ENCODE measurements at regions not wholly inside any gene's neighbourhood (a gene's known extent, or its start where the extent isn't known, plus 50 kb on each side); places are given as distances from the start of the nearest gene placed in this dataset.

DNA sequence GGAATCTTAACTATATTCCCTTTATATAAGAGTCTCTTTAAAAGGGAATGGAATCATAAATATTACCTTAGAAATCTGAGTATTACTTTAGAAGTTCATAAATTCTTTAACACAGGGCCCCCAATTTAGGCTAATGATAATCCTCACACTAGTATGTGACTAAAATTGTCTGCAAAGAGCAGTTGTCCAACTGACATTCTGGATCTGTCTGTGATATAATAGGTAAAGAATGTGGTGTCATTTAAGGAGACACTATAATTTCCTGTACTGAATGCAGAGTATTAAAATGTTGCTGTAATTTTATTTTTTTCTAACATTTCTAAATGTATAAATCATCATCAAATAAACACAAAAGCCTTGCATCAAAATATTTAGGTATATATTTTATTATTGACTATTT, 128.5 kb upstream of the DST start:
- TF ChIP-seq EZH2 (IDR thresholded peaks at IDR 0.05; ENCODE audit: borderline replicate concordance, low read depth, low read length, poor library complexity, severe bottlenecking) = no peak
- TF ChIP-seq, protein P1, sequence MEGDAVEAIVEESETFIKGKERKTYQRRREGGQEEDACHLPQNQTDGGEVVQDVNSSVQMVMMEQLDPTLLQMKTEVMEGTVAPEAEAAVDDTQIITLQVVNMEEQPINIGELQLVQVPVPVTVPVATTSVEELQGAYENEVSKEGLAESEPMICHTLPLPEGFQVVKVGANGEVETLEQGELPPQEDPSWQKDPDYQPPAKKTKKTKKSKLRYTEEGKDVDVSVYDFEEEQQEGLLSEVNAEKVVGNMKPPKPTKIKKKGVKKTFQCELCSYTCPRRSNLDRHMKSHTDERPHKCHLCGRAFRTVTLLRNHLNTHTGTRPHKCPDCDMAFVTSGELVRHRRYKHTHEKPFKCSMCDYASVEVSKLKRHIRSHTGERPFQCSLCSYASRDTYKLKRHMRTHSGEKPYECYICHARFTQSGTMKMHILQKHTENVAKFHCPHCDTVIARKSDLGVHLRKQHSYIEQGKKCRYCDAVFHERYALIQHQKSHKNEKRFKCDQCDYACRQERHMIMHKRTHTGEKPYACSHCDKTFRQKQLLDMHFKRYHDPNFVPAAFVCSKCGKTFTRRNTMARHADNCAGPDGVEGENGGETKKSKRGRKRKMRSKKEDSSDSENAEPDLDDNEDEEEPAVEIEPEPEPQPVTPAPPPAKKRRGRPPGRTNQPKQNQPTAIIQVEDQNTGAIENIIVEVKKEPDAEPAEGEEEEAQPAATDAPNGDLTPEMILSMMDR (conservative IDR thresholded peaks at IDR 0.05; ENCODE audit: low read depth, low read length) = no peak
- POLR2A ChIA-PET (ENCODE audit: low non-redundant PET) = no interaction called here
- BruUV-seq (replicated peaks) = no TSS peak
- CTCF ChIA-PET = no interaction called here
- H3K4me3 ChIP-seq (ENCODE audit: low read depth, low read length, poor library complexity, severe bottlenecking) = no peak overlapping the region
- H3K27ac ChIP-seq (ENCODE audit: low read depth, low read length, poor library complexity, severe bottlenecking) = no peak overlapping the region
- no peaks in the 10 kb centered on the region for H3K27me3 ChIP-seq (replicated peaks; ENCODE audit: insufficient read depth, low read depth, low read length, poor library complexity)
- no peaks in the 10 kb centered on the region for H3K9me3 ChIP-seq (ENCODE audit: low read depth, low read length, poor library complexity, severe bottlenecking)
- H3K4me1 ChIP-seq (ENCODE audit: insufficient read depth, low read length, poor library complexity, severe bottlenecking) = peaks cover 7% of the 10 kb centered on the region
- DNase-seq (ENCODE audit: low spot score) = no peak
- no peaks in the 10 kb centered on the region for H3K36me3 ChIP-seq (ENCODE audit: insufficient read depth, low read length, poor library complexity, severe bottlenecking)
- intact Hi-C loops (cut with micrococcal nuclease; ENCODE audit: unreplicated experiment) = no loop called here

DNA sequence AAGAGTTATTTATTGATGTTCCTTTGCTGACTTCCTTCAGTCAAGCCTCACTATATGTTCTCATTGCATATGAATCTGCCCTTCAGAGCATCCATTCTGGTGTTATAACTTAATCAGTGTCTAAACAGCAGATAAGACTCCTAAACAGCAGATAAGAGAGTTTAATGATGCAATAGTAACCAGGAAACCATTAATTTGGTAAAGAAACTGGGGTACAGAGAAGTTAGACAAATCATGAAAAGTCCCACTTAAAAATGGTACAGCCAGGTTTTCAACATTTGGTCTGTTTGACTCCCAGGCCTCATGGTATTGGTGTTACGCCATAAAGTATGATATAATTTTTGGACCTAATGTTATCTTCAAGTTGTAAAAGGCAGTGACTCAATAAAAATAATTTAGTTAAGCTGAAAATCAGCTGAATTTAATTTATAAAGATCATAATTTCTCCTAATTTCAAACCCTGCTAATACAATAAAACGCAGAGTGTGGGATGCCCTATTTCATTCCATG, 127.4 kb upstream of the DST start:
- no peaks in the 10 kb centered on the region for H3K27me3 ChIP-seq (replicated peaks; ENCODE audit: insufficient read depth, low read depth, low read length, poor library complexity)
- ChIA-PET CTCF (no interaction called here), POLR2A (ENCODE audit: low non-redundant PET) (no interaction called here)
- H3K9me3 ChIP-seq (ENCODE audit: low read depth, low read length, poor library complexity, severe bottlenecking) = no peaks in the 10 kb centered on the region
- DNase-seq (ENCODE audit: low spot score) = no peak
- BruUV-seq (replicated peaks) = no TSS peak
- no peaks in the 10 kb centered on the region for H3K36me3 ChIP-seq (ENCODE audit: insufficient read depth, low read length, poor library complexity, severe bottlenecking)
- H3K4me3 ChIP-seq (ENCODE audit: low read depth, low read length, poor library complexity, severe bottlenecking) = no peak overlapping the region
- intact Hi-C loops (cut with micrococcal nuclease; ENCODE audit: unreplicated experiment) = no loop called here
- H3K27ac ChIP-seq (ENCODE audit: low read depth, low read length, poor library complexity, severe bottlenecking) = no peak overlapping the region
- H3K4me1 ChIP-seq (ENCODE audit: insufficient read depth, low read length, poor library complexity, severe bottlenecking) = peaks cover 7% of the 10 kb centered on the region
- no peak for TF ChIP-seq EZH2 (IDR thresholded peaks at IDR 0.05; ENCODE audit: borderline replicate concordance, low read depth, low read length, poor library complexity, severe bottlenecking)
- TF ChIP-seq, protein P1 (conservative IDR thresholded peaks at IDR 0.05; ENCODE audit: low read depth, low read length) = no peak

DNA sequence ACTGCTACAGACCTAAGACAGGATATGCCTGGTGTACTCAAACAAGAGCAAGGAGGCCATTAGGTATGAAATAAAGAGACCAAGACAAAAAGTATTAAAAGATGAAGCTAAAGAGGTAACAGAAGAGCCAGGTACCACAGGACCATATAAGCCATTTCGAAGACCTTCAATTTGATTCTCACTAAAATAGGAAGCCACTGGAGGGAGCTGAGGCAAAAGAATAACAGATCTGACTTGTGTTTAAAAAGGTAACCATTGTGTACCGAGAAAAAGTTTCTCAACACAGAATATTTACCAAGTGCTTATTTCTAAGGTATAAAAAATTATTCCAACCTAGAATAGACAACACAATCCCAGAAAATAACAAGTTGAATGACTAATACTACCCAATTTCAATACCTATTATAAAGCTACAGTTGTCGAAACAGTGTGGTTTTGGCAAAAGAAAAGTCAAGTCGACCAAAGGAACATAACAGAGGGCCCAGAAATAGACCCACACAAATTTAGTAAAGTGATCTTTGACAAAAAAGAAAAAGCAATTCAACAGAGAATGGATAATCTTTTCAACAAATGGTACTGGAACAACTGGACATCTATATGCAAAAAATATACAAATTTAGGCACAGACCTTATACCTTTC, 125.3 kb upstream of the DST start:
- CTCF ChIA-PET = interaction anchor here (1.2 kb wide), 1 partner anchor 76 kb away, joined by 3 read pairs; no protein-coding TSS in a partner anchor
- no peak for DNase-seq (ENCODE audit: low spot score)
- no peak overlapping the region for H3K4me3 ChIP-seq (ENCODE audit: low read depth, low read length, poor library complexity, severe bottlenecking)
- no peak overlapping the region for H3K27ac ChIP-seq (ENCODE audit: low read depth, low read length, poor library complexity, severe bottlenecking)
- no peak for TF ChIP-seq EZH2 (IDR thresholded peaks at IDR 0.05; ENCODE audit: borderline replicate concordance, low read depth, low read length, poor library complexity, severe bottlenecking)
- TF ChIP-seq, protein P1 (conservative IDR thresholded peaks at IDR 0.05; ENCODE audit: low read depth, low read length) = peak; percentile 37; the same call in 1 of the 2 replicates
- H3K27me3 ChIP-seq (replicated peaks; ENCODE audit: insufficient read depth, low read depth, low read length, poor library complexity) = no peaks in the 10 kb centered on the region
- no TSS peak for BruUV-seq (replicated peaks)
- H3K4me1 ChIP-seq (ENCODE audit: insufficient read depth, low read length, poor library complexity, severe bottlenecking) = peaks cover 15% of the 10 kb centered on the region
- no peaks in the 10 kb centered on the region for H3K9me3 ChIP-seq (ENCODE audit: low read depth, low read length, poor library complexity, severe bottlenecking)
- intact Hi-C loops (cut with micrococcal nuclease; ENCODE audit: unreplicated experiment) = loop anchor here (5.0 kb wide), 1 partner anchor 74 kb away; no protein-coding TSS in a partner anchor
- no peaks in the 10 kb centered on the region for H3K36me3 ChIP-seq (ENCODE audit: insufficient read depth, low read length, poor library complexity, severe bottlenecking)
- POLR2A ChIA-PET (ENCODE audit: low non-redundant PET) = no interaction called here
